Stimulated activated CD8-positive, alpha-beta memory T cell treated with anti-CD3 and anti-CD28 coated beads, Interleukin-15, amount 100 ng/mL, for 48 hours (primary cell): ENCODE measurements at regions not wholly inside any gene's neighbourhood (a gene's known extent, or its start where the extent isn't known, plus 50 kb on each side); places are given as distances from the start of the nearest gene placed in this dataset.
"Not testable (repeated sequence)": the region's sequence is repeated elsewhere in the genome, so short reads cannot be mapped to it uniquely, and the experiment has no call there.

Source experiments
- DNase-seq, 2 donors: peaks; one replicate each; pipeline ENCODE4 v3.0.0-alpha.2; 2020; ENCODE audit warnings: low read depth in 2 of 2

GRCh38 chr20:26373066-26373465 lies 676.4 kb upstream of the ZNF337 start:
- DNase-seq: not testable (repeated sequence)

DNA sequence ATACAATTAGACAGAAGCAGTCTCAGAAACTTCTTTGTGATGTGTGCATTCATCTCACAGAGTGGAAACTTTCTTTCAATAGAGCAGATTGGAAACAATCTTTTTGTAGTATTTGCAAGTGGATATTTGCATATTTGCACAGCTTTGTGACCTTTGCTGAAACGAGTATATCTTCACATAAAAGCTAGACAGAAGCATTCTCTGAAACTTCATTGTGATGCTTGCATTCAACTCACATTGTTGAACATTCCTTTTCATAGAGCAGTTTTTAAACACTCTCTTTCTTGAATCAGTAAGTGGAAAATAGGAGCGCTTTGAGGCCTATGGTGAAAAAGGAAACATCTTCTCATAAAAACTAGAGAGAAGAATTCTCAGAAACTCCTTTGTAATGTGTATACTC lies 657.9 kb upstream of the ZNF337 start:
- DNase-seq: no peak

DNA sequence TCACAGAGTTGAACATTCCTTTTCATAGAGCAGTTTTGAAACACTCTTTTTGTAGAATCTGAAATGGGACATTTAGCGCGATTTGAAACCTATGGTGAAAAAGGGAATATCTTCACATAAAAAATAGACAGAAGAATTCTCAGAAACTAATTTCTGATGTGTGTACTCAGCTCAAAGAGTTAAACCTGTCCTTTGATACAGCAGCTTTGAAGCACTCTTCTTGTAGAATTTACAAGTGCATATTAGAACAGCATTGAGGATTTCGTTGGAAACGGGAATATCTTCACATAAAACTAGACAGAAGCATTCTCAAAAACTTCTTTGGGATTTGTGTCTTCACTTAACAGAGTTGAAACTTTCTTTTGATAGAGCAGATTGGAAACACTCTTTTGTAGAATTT lies 650.7 kb upstream of the ZNF337 start:
- no peak for DNase-seq

- DNase-seq: not testable (repeated sequence)
These were observed 643.9 kb upstream of the ZNF337 start for GRCh38 chr20:26340460-26341065.

DNA sequence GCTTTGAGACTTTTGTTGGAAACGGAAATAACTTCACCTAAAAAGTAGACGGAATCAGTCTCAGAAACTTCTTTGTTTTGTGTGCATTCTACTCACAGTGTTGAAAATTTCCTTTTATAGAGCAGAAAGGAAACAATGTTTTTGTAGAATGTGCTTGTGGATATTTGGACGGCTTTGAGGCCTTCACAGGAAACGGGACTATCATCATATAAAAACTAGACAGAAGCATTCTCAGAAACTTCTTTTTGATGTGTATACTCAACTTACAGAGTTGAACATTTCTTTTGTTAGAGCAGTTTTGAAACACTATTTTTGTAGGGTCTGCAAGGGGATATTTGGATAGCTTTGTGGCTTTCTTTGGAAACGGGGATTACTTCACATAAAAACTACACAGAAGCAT lies 627.5 kb upstream of the ZNF337 start:
- DNase-seq: no peak

- no peak for DNase-seq
These were observed 618.4 kb upstream of the ZNF337 start for GRCh38 chr20:26315054-26315453.

DNA sequence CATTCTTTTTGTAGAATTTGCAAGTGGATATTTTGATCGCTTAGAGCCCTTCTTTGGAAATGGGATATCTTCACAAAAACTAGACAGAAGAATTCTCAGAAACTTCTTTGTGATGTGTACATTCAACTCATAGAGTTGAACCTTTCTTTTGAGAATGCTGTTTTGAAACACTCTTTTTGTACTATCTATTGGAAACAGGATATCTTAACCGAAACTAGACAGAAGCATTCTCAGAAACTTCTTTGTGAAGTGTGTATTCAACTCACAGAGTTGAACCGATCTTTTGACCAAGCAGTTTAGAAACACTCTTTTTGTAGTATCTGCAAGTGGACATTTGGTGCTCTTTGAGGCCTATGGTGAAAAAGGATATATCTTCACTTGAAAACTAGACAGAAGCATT lies 613.1 kb upstream of the ZNF337 start:
- DNase-seq: not testable (repeated sequence)

DNA sequence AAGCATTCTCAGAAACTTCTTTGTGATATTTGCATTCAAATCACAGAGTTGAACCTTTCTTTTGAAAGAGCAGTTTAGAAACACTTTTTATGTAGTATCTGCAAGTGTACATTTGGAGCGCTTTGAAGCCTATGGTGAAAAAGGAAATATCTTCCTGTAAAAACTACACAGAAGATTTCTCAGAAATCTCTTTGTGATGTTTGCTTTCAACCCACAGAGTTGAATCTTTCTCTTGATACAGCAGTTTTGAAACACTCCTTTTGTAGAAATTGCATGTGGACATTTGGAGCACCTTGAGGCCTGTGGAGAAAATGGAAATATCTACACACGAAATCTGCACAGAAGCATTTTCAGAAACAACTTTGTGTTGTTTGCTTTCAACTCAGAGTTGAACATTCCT lies 612.3 kb upstream of the ZNF337 start:
- DNase-seq: no peak

DNA sequence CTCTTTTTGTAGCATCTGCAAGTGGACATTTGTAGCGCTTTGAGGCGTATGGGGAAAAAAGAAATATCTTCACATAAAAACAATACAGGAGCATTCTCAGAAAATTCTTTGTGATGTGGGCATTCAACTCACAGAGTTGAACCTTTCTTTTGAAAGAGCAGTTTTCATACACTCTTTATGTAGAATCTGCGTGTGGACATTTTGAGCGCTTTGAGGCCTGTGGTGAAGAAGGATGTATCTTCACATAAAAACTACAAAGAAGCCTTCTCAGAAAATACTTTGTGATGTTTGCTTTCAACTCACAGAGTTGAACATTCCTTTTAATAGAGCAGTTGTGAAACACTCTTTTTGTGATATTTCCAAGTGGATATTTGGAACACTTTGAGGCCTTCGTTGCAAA lies 598.4 kb upstream of the ZNF337 start:
- no peak for DNase-seq

GRCh38 chr20:26288379-26289061 lies 591.9 kb upstream of the ZNF337 start:
- DNase-seq: not testable (repeated sequence)

GRCh38 chr20:26279238-26279637 lies 582.6 kb upstream of the ZNF337 start:
- no peak for DNase-seq

- no peak for DNase-seq
These were observed 580.7 kb upstream of the ZNF337 start for GRCh38 chr20:26277339-26277738.

DNA sequence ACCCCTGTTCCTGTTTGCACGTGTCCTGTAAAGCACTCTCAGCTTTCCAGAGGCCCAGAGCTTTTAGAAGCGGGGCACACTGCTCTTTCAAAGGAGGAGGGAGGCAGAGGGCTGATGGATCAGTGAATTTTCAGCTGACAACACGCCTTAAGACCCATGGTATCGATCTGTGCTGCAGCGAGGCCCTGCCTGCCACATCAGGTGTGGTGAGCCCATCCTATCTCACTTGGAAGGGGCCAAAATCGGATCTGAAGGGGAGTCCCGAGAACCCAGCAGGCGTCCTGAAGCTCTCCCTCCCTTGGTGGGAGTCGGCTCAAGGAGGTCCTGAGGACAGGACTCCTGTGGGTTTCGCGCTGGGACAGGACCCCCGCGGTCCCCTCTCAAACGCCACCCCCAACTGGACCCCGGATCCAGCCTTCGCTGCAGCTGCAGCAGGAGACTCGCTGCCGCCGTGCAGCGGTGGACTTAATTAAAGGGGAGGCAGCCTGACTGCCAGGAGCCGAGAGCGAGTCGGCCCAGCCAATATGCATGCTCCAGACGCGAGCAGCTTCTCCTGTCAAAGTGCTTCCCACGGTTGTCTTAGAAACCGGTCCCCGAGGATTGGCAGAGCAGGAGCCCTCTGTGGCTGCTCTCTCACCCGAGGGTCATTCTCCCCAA lies 580.0 kb upstream of the ZNF337 start:
- DNase-seq: no peak

DNA sequence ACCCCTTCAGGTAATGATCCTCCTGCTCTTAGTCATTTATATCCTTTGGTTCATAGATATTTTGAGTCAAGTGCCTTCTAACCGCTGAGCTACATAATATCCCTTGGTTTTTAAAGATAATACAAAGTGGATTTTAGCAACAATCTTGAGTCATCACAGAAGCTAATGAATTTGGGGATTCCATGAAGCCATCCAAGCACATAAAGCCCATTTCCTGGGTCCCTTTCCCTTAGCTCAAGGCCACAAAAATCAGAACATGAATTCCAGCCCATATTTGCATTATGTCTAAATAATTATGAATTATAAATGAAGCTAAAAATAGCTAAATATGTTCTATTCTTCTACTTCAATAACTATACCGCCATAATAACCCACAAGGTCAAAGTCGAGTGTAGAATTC lies 572.1 kb upstream of the ZNF337 start:
- not testable (repeated sequence) for DNase-seq

GRCh38 chr20:26260925-26261324 lies 564.3 kb upstream of the ZNF337 start:
- not testable (repeated sequence) for DNase-seq

DNA sequence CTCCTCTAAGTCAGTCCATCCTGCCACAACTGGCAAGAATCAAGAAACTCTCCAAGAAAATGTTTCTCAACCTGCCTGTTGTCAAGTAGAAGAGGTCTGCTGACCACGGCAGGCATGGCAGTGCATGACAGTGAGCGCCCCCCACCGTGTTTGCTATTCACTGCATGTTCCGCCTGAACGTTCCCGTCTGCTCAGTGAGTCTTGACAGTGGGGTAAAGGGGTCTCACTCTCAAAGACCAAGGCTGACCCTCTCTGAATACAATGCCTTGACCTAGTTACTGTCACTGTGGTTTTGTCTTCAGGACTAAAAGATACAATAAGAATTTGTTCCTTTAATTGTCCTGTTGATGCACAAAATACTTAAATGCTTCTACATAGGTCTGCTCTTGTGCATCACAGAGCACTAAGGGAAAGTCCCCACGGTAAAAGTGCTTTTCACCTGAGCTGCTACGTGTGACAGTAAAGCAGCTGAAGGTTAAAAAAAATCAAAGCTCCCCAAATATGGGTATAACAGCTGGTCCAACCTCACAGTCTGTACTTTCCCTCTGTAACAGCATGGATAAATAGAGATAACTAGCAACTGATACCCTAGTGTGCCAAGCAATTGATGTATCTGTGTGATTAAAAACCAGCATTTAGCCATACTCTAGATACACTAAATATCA lies 555.8 kb upstream of the ZNF337 start:
- not testable (repeated sequence) for DNase-seq

- not testable (repeated sequence) for DNase-seq
These were observed 554.7 kb upstream of the ZNF337 start for GRCh38 chr20:26251376-26251775.

- DNase-seq: not testable (repeated sequence)
These were observed 553.8 kb upstream of the ZNF337 start for GRCh38 chr20:26250249-26251114.

- DNase-seq: no peak
These were observed 547.1 kb upstream of the ZNF337 start for GRCh38 chr20:26243731-26244130.

DNA sequence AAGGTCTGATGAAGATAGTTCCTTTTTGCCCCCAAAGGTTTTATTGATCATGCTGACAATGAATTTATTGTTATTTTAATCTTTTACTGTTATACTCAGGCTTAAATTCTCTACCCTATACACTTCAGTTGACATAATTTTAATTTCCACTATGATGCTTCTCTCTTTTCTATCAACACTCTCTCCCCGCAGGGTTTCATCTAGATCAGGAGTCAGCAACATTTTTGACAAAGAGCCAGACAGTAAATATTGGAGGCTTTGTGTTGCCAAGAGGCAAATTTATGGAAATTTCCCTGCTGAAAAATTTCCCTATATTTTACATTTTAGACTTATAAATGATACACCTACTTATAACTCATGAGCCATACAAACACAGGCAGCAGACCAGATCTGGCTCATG lies 524.0 kb upstream of the ZNF337 start:
- DNase-seq: not testable (repeated sequence)

DNA sequence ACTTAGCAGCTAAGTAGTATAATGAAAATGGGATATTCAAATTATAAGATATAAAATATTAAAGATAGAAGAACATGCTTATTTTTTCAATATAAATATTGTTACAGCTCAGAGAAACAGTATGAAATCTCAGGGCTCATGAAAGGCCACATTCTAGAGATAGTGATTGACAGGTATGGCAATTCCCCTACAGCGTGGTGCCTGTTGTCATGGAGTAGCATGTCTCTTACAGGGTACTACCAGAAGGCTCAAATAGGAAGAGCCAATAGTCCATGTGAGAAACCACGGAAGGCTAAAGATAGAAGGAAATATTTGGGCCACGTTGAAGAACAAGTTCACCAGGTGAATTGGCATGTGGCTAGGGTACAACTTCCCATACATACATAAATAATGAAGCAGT lies 522.9 kb upstream of the ZNF337 start:
- not testable (repeated sequence) for DNase-seq

- DNase-seq: no peak
These were observed 521.6 kb upstream of the ZNF337 start for GRCh38 chr20:26218301-26218700.
